Loucy (cell line): ENCODE measurements at regions not wholly inside any gene's neighbourhood (a gene's known extent, or its start where the extent isn't known, plus 50 kb on each side); places are given as distances from the start of the nearest gene placed in this dataset.

ENCODE experiments used
- H2AFZ ChIP-seq: fragments of 200-600 bp; sonication (generic); 2 replicates; pipeline ENCODE4 v1.6.0; 2016; ENCODE audit warnings: antibody characterized with exemption, mild to moderate bottlenecking, low read length, moderate library complexity
- H3F3A ChIP-seq: fragments of 200-600 bp; 2 replicates; pipeline ENCODE4 v1.6.0; 2016; ENCODE audit warnings: antibody characterized with exemption, low read depth, mild to moderate bottlenecking
- H3K27me3 ChIP-seq: fragments of 200-600 bp; sonication (generic); 2 replicates; pipeline ENCODE4 v1.6.1; 2014; ENCODE audit warnings: low read length, mild to moderate bottlenecking; ENCODE audit not compliant: insufficient read depth, poor library complexity, severe bottlenecking
- H3K36me3 ChIP-seq: fragments of 200-600 bp; sonication (generic); 2 replicates; pipeline ENCODE4 v1.6.1; 2016; ENCODE audit warnings: low read length; ENCODE audit not compliant: insufficient read depth
- H3K4me1 ChIP-seq: fragments of 200-600 bp; sonication (generic); 2 replicates; pipeline ENCODE4 v1.5.1; 2014; ENCODE audit warnings: low read length, mild to moderate bottlenecking; ENCODE audit not compliant: insufficient read depth, poor library complexity, severe bottlenecking
- H3K4me2 ChIP-seq: fragments of 200-600 bp; sonication (generic); 2 replicates; pipeline ENCODE4 v1.6.0; 2014; ENCODE audit warnings: antibody characterized with exemption, low read length, low read depth, mild to moderate bottlenecking; ENCODE audit not compliant: poor library complexity, severe bottlenecking
- H3K4me3 ChIP-seq: fragments of 200-600 bp; sonication (generic); 2 replicates; pipeline ENCODE4 v1.5.1; 2014; ENCODE audit warnings: low read length, mild to moderate bottlenecking, mixed read lengths; ENCODE audit not compliant: poor library complexity, severe bottlenecking
- H3K79me2 ChIP-seq: fragments of 200-600 bp; sonication (generic); 2 replicates; pipeline ENCODE4 v1.6.1; 2014; ENCODE audit warnings: low read length; ENCODE audit not compliant: insufficient read depth
- H3K9ac ChIP-seq: fragments of 200-600 bp; sonication (generic); 2 replicates; pipeline ENCODE4 v1.6.0; 2014; ENCODE audit warnings: mild to moderate bottlenecking, low read depth, low read length, moderate library complexity; ENCODE audit not compliant: poor library complexity, severe bottlenecking
- H3K9me2 ChIP-seq: fragments of 200-600 bp; sonication (generic); replicated peaks from 2 replicates; pipeline ENCODE4 v1.6.1; 2016; ENCODE audit warnings: low read depth, low read length, mixed read lengths
- H3K9me3 ChIP-seq: fragments of 200-600 bp; sonication (generic); 2 replicates; pipeline ENCODE4 v1.6.1; 2014; ENCODE audit warnings: mild to moderate bottlenecking, antibody characterized with exemption, low read length, low read depth; ENCODE audit not compliant: insufficient read depth
- H4K20me1 ChIP-seq: fragments of 200-600 bp; sonication (generic); 2 replicates; pipeline ENCODE4 v1.6.0; 2014; ENCODE audit warnings: antibody characterized with exemption, low read length, mild to moderate bottlenecking; ENCODE audit not compliant: insufficient read depth, poor library complexity, severe bottlenecking
- EZH2phosphoT487 ChIP-seq: fragments of 200-600 bp; IDR thresholded peaks from 2 replicates; pipeline ENCODE4 v1.6.1; 2018; ENCODE audit warnings: antibody characterized with exemption, mild to moderate bottlenecking, moderate library complexity, borderline replicate concordance
- TF ChIP-seq, protein P1 (sequence below): fragments of 200-600 bp; sonication (generic); conservative IDR thresholded peaks from 2 replicates; pipeline ENCODE4 v1.5.1; 2014; ENCODE audit warnings: mild to moderate bottlenecking, antibody characterized with exemption, low read length

- Histone ChIP-seq H3K36me3 (no peaks in the 10 kb centered on the region), H3K4me1 (peaks cover 33% of the 10 kb centered on the region), H3K4me2 (no peak overlapping the region), H3K79me2 (no peaks in the 10 kb centered on the region), H3K9ac (no peak overlapping the region), H3K9me2 (no peaks in the 10 kb centered on the region), H2AFZ (no peak overlapping the region), H3K4me3 (no peak overlapping the region), H4K20me1 (no peaks in the 10 kb centered on the region), H3K27me3 (no peaks in the 10 kb centered on the region), H3K9me3 (no peaks in the 10 kb centered on the region), H3F3A (no peaks in the 10 kb centered on the region)
- no peak for TF ChIP-seq EZH2phosphoT487
- TF ChIP-seq, protein P1, sequence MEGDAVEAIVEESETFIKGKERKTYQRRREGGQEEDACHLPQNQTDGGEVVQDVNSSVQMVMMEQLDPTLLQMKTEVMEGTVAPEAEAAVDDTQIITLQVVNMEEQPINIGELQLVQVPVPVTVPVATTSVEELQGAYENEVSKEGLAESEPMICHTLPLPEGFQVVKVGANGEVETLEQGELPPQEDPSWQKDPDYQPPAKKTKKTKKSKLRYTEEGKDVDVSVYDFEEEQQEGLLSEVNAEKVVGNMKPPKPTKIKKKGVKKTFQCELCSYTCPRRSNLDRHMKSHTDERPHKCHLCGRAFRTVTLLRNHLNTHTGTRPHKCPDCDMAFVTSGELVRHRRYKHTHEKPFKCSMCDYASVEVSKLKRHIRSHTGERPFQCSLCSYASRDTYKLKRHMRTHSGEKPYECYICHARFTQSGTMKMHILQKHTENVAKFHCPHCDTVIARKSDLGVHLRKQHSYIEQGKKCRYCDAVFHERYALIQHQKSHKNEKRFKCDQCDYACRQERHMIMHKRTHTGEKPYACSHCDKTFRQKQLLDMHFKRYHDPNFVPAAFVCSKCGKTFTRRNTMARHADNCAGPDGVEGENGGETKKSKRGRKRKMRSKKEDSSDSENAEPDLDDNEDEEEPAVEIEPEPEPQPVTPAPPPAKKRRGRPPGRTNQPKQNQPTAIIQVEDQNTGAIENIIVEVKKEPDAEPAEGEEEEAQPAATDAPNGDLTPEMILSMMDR, result no peak
Observed at GRCh38 chr3:189464799-189465198, 166.4 kb upstream of the TP63 start.

GRCh38 chr3:189466004-189466403, 165.2 kb upstream of the TP63 start:
- Histone ChIP-seq H3K27me3 (no peaks in the 10 kb centered on the region), H3K4me3 (no peak overlapping the region), H3K79me2 (no peaks in the 10 kb centered on the region), H4K20me1 (no peaks in the 10 kb centered on the region), H3K9me3 (no peaks in the 10 kb centered on the region), H3K36me3 (no peaks in the 10 kb centered on the region), H3K9me2 (no peaks in the 10 kb centered on the region), H3K9ac (peak overlapping the region; percentile 45), H2AFZ (peak overlapping the region; percentile 58), H3K4me1 (peaks cover 28% of the 10 kb centered on the region), H3F3A (no peaks in the 10 kb centered on the region), H3K4me2 (peak overlapping the region; percentile 14)
- TF ChIP-seq EZH2phosphoT487, result no peak
- TF ChIP-seq, protein P1, result no peak

DNA sequence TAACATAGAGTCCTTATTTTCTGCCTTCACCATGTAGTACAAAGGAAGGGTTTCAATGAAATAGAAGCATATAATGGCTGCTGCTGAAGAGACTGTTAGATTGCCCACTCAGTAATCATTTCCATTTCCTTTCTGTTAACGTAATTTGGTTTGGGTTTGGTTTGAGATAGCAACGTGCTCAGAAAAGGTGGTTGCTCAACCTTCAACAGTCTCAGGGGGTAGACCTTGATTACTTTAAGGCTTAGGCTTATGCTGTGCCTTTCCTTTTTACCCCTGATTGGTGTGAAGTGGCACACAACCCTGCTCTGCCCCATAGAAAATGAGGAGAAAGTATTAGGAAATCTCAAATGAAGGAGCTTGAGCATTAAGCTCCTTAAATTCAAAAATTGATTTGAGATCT, 163.7 kb upstream of the TP63 start:
- Histone ChIP-seq H3F3A (no peaks in the 10 kb centered on the region), H3K36me3 (no peaks in the 10 kb centered on the region), H3K4me3 (no peak overlapping the region), H3K79me2 (no peaks in the 10 kb centered on the region), H3K9me2 (no peaks in the 10 kb centered on the region), H3K9ac (no peak overlapping the region), H3K4me2 (peak overlapping the region; percentile 53), H2AFZ (peak overlapping the region; percentile 83), H3K4me1 (peaks cover 28% of the 10 kb centered on the region), H3K27me3 (no peaks in the 10 kb centered on the region), H4K20me1 (no peaks in the 10 kb centered on the region), H3K9me3 (no peaks in the 10 kb centered on the region)
- TF ChIP-seq, protein P1, result no peak
- no peak for TF ChIP-seq EZH2phosphoT487
